GM23338 (cell line): ENCODE measurements at regions not wholly inside any gene's neighbourhood (a gene's known extent, or its start where the extent isn't known, plus 50 kb on each side); places are given as distances from the start of the nearest gene placed in this dataset.

Source experiments
- CTCF ChIP-seq, 2 experiments: fragments of 200-600 bp in 1 of 2; sonication (generic) in 1 of 2; conservative IDR thresholded peaks; 2 replicates each; pipeline versions ENCODE4 v1.5.1 to v1.6.1; 2016 to 2017; ENCODE audit warnings: antibody characterized with exemption in 2 of 2, low read depth in 2 of 2, mild to moderate bottlenecking in 2 of 2, moderate library complexity in 1 of 2
- EZH2 ChIP-seq: fragments of 200-600 bp; sonication (generic); IDR thresholded peaks from one replicate; pipeline ENCODE4 v1.8.0; 2017; ENCODE audit warnings: antibody characterized with exemption, mild to moderate bottlenecking, low read depth; ENCODE audit not compliant: unreplicated experiment
- POLR2AphosphoS5 ChIP-seq: IDR thresholded peaks from 2 replicates; pipeline ENCODE4 v1.6.1; 2016; ENCODE audit warnings: antibody characterized with exemption, low read depth

GRCh38 chr7:149595541-149595940 lies 97.9 kb upstream of the ZNF746 start:
- TF ChIP-seq CTCF (conservative IDR thresholded peaks at IDR 0.05; ENCODE audit: low read depth in 2 of 2), result no peak
- TF ChIP-seq POLR2AphosphoS5, result no peak
- no peak for TF ChIP-seq EZH2
